ENCODE measurements at regions not wholly inside any gene's neighbourhood (a gene's known extent, or its start where the extent isn't known, plus 50 kb on each side); places are given as distances from the start of the nearest gene placed in this dataset.
A peak's percentile ranks its signal among the peaks of the same experiment; 100 is the strongest.

DNA sequence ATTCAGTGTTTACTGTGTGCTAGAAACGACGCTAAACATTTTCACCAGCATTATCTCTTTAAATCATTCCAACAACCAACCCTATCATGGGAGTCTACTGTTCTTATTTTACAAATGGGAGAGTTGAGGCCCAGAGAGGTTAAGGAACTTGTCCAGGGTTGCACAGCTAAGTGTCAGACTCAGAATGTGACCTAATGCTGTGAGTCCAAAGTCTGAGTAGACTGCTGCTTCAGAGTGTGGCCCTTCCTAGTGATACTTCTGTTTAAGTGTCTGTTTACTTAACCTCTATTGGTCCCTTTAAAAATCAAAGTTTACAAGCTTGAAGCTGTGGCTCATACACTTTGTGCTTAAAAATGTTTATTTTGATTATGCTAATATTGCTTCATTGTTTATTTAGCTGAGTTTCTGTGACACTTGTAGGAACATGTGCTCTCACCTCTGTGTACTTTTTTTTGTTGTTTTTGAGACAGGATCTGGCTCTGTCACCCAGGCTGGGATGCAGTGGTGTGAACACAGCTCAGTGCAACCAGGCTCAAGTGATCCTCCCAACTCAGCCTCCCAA, 84.4 kb upstream of the SYPL1 start:
- no peak for DNase-seq (ENCODE audit: low read depth)

DNA sequence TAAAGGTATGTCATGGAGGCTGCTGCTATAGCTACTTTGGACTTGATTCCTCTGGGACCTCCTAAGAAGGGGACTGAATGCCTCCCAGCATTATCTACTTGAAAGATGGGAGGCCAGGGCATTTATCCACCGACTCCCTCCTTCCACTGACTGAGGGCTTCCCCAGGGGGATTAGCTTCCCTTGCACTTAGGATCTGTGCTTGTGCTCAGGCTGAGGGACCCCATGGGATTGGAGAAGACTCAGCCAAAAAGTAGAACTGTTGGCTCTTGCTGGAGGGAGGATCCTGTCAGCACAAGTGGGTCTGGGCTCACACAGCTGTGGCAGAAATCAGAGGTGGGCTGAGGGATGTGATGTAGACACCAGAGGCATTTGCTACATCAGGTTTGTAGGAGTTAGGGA, 81.5 kb upstream of the SYPL1 start:
- DNase-seq (ENCODE audit: low read depth): no peak

DNA sequence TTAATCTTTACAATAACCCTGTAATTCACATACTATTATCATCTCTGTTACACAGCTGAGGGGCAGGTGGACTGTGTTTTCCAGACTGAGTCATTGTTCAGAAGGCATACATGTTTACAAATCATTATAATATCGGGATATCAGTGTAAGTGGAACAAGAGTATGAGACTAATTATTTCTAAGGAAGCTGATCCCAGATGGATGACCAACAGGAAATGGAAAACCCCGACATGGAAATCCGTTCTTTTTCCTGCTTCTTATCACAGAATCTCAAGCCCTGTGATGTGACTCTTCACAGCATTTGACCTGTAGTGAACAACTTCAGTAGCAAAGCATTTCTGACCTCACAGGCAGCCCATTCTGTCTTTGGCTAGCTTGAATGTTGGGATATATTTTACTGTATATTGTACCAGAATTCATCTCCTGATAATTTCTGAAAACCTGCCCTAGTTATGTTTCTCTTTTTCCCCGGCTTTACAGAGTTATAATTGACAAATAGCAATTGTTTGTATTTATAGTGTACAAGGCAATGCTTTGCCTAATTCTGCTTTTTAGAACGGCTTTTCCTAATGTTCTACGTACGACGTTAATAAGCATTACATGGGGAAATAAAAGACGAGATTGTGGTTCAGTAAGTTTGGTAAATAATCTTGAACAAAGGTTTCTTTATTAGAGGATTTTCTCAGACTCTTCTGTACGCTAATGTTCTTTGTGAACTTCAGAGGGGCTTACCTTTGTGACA, 78.6 kb upstream of the SYPL1 start:
- DNase-seq (ENCODE audit: low read depth): no peak

DNA sequence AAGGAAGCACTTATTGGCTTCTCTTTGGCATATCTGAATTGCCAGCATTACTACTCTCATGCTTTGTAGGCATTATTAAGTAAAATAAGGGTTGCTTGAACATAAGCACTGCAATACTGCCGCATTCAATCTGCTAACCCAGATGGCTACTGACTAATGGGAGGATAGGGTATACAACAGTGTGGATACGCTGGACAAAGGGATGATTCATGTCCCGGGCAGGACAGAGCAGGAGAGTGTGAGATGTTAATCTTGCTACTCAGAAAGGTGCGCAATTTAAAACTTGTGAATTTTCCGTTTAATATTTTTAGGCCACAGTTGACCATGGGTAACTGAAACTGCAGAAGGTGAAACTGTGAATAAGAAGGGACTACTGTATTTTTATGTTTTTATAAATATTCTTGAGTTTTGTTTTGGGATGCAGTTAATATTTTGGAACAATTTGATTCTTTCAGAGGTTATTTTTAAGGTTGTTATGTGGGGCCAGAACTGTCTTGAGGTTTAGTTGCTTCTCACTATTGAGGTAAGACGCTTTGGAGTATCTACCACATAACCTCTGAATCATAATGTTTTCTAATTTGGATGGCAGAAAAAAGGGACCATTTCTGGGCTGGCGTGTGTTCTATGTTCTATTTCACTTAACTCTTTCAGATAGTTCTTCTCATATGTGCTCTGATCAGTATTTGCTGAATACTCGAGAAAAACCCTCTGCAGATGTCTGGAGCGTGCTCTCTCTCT, 75.7 kb upstream of the SYPL1 start:
- DNase-seq (ENCODE audit: low read depth): no peak

DNA sequence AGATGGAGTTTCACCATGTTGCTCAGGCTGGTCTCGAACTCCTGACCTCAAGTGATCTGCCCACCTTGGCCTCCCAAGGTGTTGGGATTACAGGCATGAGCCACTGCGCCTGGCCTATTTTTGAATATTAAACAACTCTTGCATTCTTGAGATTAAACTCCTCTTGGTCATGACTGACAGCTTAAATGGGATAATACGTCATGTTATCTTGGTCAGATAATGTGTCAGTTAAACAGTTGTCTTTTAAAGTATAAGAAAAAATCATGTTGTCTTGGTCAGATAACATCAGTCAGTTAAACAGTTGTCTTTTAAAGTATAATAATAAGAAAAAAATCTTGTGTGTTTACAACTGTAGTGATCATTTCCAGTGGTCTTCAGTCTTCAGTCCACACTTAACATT, 73.6 kb upstream of the SYPL1 start:
- DNase-seq (ENCODE audit: low read depth): no peak

DNA sequence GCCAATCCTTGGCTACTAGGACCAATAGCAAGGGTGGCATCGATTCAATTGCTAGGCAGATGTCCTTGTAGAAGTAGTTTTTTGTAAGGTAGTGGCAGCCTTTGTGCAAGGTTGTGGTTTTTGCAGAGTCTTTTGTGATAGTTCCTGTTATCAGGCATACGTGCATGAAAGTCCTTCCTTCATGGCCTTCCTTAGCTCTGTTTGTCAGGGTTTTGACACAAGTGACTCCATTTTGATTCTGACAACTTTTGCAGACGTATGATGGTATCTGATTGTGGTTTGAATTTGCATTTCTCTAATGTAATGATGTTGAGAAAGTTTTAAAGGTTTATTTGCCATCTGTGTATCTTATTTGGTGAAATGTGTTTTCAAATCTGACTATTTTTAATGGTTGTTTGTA, 71.8 kb upstream of the SYPL1 start:
- no peak for DNase-seq (ENCODE audit: low read depth)

DNA sequence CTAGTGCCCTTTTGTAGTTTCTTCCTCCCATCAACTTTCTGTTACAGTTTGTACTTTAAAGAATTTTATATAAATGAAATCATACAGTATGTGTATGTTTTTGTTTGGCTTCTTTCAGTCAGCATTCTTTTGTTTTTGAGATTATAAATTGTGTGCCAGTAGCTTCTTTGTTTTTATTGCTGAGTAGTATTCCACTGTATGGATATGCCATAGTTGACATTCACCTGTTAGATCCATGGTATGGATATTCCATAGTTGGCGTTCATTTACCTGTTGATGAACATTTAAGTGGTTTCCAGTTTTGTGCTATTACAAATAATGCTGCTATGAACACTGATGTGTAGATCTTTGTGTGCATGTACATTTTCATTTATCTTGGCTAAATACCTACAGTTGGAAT, 70.8 kb upstream of the SYPL1 start:
- no peak for DNase-seq (ENCODE audit: low read depth)

DNA sequence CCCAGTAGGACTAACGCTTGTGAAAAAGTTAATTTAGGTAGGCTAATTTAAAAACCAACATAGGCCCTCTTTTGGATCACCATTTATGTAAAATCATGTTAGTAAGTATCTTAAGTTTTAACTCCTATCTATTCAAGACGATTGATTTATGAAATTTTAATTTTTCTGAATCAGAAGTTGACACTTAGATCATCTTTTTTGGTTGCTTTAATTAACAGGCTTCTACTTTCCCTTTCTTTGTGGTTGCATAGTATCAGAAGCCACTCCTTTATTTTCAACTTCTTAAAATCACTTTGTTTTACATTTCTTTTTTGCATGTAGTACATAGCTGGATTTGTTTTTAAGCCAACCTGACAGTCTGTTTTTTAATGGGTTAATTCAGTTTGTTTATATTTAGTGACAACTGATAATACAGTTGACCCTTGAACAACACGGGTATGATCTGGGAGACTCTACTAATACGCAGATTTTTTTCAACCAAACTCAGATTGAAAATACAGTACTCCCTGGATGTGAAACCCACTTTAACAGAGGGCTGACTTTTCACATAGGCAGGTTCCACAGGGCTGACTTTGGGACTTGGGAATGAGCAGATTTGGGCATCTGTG, 69.7 kb upstream of the SYPL1 start:
- DNase-seq (ENCODE audit: low read depth): no peak

DNA sequence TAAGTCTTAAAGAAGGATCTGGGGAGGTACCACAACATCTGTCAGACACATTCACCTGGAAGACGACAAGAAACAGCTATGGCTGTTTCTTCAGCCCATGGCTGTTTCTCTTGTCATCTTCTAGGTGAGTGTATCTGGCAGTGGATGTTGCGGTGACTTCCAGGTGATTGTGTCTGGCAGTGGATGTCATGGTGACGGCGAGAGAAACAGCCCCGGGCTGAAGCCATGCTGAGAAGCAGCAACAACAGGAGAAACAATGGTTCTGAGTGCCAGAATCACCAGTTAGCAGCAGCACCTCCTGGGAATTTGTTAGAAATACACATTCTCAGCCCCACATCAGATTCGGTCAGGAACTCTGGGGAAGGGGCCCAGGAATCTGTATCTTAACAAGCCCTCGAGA, 68.6 kb upstream of the SYPL1 start:
- DNase-seq (ENCODE audit: low read depth): no peak

DNA sequence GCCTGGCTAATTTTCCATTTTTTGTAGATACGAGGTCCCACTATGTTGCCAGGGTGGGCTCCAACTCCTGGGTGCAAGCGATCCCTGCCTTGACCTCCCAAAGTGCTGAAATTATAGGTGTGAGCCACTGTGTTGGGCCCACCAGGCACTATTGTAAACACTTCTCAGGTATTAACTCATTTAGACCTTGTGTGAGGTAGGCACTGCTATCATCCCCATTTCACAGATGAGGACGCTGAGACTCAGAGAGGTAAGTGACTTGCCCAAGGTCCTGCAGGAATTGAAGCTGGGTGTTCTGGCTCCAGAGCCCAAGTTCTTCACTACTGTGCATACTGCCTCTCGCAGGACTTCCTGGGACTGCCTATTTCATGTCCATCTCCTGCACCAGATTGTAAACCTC, 67.1 kb upstream of the SYPL1 start:
- DNase-seq (ENCODE audit: low read depth): no peak

DNA sequence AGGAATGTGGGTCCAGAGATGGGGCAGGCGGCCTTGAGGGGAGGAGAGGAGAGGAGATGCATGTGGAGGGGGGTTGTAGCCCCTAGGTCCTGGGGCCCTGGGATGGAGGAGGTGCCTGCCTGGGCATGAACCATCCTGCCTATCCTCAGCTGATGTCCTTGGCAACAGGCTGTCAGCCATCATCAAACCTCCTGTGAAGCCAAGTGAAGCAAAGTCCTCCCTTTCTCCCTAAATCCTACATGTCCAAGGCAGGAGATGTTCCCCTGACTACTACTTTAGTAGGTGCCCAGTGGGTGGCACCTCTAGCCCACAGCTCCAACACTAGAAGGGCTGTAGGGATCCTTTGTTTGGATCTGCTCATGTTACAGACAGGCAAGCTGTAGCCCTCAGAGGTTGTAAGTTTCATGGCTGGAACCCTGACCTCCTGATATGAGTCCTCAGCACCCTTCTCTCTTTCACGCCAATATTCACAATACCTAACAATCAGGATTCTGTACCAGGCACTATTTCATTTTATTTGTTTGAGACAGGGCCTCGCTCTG, 66.6 kb upstream of the SYPL1 start:
- peak; percentile 69 for DNase-seq (ENCODE audit: low read depth)

DNA sequence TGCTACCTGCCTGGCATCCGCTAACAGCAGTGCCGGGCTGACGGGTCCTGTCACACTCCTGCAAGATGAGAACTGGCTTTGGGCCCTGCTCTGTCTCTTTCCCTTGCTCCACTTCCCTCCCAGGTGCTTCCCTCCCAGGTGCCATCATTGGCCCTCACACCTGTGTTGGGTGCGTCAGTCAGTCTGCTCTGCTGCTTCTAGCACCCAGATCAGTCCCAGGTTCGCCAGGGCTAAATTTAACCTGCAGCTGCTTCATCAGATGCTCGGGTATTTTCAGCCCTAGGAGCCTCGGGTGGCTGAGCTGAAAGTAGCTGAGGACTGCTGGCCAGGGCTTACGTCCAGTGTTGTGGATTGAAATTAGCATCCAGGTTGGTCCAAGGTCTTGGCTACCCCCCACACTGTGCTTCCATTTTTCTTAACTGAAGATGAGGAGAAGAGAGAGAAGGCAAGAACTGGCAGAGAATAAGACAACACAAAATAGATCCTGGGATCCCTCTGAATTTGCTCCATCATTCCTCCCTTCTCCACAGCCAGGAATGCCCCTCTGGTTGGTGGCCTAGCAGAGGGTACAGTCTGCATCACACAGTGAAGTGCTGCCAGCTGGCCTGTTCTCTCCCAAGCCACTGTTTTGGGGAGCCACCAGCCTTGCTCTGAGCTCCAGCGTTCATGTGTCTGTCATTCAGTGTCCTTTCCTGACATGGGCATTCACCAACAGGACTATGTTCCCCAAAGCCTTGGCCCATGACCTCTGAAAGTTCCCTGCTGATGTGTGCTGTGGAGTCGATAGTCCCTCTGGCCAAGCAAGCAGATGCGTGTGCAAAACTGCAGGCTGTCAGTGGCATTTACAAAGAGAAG, 65.9 kb upstream of the SYPL1 start:
- no peak for DNase-seq (ENCODE audit: low read depth)

DNA sequence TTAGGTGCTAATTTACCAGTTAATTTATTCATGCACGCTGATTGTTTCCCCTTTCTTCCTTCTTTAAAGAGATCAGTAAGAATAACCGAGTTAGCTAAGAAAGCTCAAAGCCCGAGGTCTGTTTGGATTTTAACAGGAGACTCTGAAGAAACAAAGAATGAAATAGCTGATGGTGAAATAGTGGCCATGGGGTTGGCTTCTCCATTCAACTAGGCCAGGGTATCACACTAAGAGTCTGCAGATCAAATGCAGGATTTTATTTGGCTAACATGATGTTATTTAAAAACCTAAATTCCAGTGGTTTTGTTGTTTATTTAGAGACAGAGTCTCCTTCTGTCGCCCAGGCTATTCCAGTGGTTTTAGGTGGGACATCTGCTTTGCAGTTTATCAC, 65.2 kb upstream of the SYPL1 start:
- no peak for DNase-seq (ENCODE audit: low read depth)

DNA sequence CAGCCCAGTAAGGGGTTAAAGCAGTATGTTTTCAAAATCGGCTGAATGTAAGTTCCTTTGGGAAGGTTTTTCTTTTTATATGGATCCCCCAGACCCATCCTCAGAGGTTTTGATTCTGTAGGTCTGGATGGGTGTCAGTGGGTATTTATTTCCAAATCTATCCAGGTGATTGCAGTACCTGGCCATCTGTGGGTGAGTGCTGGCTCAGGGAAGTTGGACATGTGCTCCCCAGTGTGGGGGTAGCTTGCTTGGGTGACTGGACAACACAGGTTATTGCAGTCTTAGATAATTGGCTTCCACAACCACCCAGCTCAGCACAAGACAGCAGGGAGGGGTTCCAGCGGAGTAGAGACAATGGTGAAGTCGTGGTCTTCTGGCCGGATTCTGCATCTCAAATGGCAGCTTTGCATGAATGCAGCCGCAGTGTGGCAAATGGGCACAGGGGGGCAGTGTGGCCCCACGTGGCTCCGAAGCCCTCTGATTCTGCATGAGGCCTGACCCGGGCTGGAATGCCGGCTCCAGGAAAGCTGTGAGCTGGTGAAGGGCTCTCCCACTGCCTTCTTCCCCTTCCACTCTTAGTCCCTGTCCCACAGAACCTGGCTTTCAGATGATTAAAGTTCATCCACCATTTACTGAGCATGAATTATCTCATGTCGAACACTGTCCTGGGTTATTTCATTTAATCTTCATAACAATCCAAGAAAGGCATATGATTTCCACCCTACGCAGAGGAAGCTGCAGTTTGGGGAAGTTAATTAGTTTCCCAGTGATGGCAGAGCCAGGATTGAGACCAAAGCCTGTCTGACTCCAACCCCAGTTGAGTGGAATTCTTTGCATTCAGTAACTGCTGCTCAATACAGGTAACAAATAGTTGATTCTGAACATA, 64.5 kb upstream of the SYPL1 start:
- DNase-seq (ENCODE audit: low read depth): peak; percentile 47

DNA sequence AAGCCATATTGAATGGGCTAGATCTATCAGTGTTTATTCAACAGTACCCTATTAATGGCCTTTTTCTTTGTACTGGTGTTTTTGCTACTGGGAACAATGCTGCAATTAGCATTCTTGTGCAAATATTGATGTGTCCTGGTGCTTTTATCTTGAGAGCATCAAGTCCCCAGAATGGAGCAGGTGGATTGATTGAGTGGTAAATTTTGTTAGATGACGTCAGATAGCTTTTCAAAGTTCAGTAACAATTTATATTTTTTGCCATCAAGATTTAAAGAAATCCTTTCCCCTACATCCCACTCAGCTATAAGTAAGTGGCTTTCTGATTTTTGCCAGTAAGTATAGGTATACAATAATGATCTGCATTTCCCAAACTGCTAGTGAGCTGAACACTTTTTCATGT, 63.4 kb upstream of the SYPL1 start:
- DNase-seq (ENCODE audit: low read depth): no peak

DNA sequence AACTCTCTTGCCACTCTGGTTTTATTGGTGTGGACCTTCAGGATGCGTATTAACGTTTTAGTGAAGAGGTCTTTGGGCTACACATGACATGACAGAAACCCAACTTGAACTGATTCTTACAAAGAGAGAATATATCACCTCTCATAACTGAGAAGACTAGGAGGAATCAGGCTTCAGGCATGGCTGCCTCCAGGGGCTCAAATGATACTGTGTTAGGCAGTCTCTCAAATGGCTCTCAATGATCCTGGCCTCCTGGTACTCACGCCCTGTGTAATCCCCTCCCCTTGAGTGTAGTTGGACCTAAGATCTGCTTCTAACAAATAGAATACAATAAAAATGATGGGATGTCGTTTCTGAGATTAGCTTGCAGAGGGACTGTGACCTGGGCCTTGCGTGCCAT, 58.5 kb upstream of the SYPL1 start:
- DNase-seq (ENCODE audit: low read depth): no peak

DNA sequence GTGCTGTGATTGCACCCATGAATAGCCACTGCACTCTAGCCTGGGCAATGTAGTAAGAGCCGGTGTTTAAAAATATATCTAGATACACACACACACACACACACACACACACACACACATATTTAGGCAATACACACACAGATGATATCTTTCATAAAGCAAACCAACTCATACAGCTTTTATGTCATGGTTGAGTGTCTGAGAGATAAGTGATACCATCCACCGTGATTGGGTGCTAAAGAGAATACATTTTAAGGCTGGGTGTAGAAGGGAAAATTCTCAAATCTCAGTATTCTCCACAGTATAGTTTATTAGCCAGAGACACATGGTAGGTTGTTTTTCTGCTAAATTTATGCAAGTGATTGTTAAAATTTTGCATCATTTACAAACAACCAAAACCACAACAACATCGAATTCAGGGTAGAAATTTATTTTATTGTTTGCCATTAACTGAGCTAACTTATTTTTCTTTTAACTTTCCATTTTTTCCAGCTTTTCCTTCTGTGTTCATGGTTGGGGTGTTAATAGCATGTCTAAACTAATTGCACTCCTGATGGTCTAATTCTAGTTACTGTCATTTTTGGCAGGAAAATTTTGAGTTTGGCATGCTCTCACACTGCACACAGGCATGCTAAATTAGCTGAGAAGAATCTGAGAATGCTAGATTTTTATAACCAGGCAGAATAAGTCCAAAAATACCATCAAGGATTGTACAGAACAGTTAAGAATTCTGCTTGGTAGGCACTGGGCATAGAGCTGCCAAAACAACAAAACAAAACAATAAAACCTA, 57.9 kb upstream of the SYPL1 start:
- DNase-seq (ENCODE audit: low read depth): no peak

DNA sequence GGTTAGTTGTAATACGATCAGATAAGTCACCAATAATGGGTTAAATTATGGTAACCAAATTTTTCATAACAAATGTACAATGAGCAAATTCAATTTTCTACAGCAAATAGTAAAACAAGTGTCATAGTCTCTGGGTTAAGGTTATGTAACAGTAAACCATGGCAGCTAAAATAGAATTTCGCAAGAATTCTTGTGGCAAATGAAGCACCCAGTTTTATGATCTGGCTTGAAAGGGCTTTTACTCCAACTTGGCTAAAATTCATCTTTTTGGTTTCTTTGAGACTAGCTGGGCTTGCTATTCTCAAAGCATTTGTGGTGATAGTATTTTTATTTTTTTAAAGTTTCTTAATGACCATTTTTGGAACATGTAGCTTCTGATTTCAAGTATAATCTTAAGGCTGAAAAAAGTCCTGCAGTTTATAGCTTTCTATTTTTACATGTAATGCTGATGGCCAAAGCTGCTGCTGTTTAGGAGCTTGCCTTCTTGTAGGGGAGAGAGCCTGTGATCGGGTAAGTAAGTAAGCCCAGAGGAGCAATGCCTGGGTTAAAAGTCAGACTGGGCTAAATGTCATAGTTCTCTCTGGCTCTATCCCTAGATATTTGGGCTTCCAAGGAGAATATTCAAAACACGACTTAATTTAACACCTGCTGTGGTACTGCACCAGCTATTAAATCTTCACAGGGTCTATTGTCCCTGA, 55.5 kb upstream of the SYPL1 start:
- DNase-seq (ENCODE audit: low read depth): peak; percentile 65

DNA sequence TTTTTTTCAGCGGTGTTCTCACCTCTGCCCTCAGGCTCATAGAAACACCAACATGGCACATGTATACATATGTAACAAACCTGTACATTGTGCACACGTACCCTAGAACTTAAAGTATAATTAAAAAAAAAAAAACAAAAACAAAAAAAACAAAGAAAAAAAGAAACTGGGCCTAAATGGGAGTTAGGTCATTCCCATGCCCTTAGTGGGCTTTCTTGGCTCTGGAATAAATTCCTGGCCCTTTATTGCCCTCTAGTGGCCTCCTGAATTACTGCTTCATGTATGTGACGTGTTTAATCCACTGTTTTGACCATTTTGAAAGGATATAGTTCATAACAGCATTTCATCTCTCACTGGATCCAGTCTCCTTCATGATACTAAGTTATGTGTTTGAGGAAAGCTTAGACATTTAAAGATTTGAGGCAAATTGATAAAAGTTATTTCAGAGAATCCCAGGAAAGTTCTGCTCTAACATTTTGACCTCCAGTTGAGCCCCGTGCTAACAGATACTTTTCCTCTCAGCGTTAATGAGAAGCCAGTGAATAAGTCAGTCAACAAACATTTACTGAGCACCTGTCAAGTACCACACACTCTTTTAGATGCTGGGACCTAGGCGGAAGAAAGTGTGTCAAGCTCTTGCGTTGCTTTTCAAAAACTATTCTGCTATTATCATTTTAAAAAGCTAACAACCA, 54.7 kb upstream of the SYPL1 start:
- DNase-seq (ENCODE audit: low read depth): peak; percentile 80
